HG03378 (cell line): ENCODE measurements at regions not wholly inside any gene's neighbourhood (a gene's known extent, or its start where the extent isn't known, plus 50 kb on each side); places are given as distances from the start of the nearest gene placed in this dataset.
"Not testable (repeated sequence)": the region's sequence is repeated elsewhere in the genome, so short reads cannot be mapped to it uniquely, and the experiment has no call there.

Experiments
- ATAC-seq: cut with Tn5 transposase; IDR thresholded peaks from one replicate; pipeline ENCODE4 v1.9.1; 2021; ENCODE audit warnings: mild to moderate bottlenecking, moderate library complexity; ENCODE audit not compliant: unreplicated experiment

GRCh38 chr3:15851735-15852134, 54.0 kb upstream of the ANKRD28 start:
- ATAC-seq = no peak

DNA sequence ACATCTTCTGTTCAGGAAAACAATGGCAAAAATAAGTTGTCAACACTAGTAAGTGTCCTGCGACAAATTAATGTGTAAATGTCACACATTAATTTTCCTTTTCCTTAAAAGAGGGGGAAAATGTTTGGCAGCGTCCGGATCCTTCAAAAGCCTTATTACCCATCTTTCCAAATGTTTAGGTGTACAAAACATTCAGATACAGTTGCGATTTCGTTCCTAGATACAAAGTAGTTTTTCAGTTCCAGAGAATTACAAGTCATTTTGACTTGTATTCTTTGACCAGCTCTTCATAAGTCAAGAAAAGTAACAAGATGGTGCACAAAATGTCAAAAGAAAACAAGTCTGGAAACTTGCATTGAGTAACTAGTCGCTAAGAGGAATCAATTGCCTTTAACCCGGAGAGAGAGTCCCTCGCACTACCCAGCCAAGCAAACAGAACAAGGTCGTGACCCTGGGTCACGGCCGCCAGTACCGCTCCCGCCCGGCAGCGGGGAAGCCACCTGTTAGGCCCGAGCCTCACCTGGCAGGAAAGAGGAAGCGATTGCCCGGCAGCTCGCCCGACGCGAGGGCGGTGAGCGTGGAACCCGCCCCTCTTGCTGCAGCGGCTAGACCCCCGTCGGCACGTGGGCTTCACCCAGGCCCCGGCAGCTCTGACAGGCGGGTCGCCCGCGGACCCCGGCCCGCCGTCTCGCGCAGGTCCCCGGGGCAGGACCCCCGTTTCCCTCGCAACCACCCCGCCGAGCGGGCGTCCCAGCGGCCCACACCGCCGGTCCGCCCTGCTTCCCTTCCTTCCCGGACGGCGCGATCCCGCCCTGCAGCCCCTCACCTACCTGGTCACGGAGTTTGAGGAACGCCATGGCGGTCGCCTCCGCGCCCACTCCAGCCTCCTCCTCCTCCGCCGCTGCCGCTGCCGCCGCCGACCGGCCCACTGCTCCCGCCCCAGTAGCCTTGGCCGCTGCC, 61.0 kb upstream of the ANKRD28 start:
- ATAC-seq = peak; percentile 68

DNA sequence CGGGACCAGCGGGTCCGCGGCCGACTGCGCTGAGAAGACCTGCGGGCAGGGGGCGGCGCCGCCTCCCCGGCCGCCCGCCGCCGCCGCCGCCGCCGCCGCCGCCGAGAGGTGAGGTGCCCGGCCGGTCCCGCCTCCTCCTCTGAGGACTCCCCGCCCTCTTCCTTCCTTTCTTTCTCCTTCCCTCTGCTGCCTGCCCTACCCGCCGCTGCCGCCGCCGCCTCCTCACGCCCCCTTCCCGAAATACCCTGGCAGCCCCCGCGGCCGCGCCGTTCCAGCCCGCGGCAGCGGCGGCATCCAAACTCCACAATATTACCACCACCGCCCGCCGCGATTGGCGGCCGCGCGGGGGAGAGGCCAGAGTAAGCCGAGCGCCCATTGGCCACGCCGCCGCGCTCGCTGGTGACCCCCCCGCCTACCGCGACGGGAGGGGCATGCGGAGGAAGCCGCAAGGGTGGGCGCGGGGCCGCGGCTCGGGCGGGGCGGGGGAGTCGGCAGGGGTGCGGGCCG, 61.8 kb upstream of the ANKRD28 start:
- peak; percentile 66 for ATAC-seq

DNA sequence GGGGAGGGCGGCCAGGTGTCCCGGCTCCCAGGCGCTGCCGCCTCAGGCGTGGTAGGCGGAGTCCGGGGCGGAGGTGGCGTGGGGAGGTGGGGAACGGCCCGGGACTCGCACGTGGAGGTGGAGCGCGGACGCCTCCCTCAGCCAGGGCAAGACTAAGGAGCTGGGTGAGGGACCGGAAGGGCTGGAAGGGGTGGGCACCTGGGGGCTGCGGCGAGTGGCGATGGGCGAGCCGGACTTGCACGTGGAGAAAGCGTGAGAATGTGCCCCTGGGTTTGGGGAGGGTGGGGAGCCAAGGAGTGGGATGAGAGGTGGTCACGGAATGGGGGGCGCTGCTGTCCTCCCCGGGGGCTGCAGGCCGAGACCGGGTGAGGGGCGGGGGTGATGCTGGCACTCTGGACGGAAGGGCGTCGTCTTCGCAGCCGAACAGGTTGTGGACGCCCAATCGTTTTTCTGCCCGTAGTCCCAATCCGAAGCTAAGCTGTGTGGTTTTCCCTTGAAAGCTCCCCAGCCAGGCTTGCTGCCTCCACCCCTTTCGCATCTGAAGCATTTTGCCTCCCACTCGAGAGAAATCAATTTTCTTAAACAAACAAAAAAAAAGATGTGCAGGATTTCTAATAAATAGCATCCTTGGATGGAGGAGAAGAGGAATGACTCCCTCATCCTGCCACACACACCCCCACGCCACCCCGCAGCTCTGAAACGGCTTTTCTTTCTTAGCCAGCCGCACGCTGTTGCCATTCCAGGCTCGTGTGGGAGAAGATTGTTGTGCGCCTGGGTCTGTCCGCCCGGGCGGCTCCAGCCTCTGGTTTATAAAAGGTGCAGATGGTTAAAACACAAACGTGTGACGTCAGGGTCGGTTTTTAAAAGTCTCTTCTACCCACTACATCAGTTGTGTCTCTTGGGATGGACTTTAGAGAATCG, 62.5 kb upstream of the ANKRD28 start:
- peak; percentile 24 for ATAC-seq

GRCh38 chr3:15861163-15861562, 63.4 kb upstream of the ANKRD28 start:
- ATAC-seq = no peak

- no peak for ATAC-seq
Observed at GRCh38 chr3:15872807-15873206, 75.0 kb upstream of the ANKRD28 start.

GRCh38 chr3:15873415-15873814, 75.6 kb upstream of the ANKRD28 start:
- no peak for ATAC-seq

DNA sequence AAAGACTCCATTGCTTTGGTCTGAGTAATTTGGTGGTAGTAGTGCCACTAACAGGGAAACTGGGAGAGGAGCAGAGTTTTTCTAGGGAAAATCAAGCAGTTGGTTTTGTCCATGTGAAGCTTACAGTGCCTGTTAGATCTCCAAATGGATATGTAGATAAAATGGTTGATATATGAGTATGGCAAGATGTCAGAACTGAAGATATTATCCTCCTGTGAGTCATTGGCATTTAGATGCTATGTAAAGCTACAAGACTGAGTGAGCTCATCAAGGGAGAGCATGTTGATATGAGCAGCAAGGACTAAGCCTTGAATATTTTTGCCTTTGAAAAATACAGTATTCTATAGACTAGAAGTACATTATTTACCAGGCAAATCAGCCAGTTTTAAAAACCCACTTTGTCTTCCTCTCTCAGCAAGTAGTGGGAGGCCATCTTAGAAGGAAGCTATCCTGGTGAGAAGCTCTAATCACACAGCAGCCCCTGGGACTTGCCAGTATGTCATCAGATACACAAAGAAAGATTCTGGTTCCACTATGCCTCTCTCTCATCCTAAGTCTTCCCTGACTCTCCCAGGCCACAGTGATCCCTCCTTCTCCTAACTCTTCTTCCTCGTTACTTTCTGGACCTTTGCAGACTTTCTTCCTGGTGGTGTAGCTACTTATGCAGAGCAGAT, 77.4 kb upstream of the ANKRD28 start:
- ATAC-seq = no peak

- no peak for ATAC-seq
Observed at GRCh38 chr3:15876669-15877068, 78.9 kb upstream of the ANKRD28 start.

- no peak for ATAC-seq
Observed at GRCh38 chr3:15877813-15878212, 80.0 kb upstream of the ANKRD28 start.

DNA sequence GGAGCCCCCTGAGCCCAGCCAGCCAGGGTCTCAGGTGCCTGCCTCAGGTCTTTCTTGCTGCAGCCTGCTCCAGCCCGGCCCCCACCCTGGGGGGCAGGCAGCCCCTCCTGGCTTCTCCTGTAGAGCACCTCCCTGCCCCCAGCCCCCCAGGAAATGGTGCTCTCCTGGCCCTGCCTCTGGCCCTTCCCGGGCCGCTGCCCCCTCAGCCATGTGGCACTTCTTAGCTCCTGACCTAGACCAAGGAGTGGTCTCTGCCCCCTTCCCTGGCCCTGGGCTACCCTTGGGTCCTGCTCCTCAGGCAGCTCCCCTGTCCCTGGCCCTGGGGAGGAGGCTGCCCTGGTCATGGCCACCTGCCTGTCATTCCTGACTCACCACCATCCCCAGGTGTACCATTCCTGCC, 82.0 kb upstream of the ANKRD28 start:
- not testable (repeated sequence) for ATAC-seq

GRCh38 chr3:15882577-15882976, 84.8 kb upstream of the ANKRD28 start:
- no peak for ATAC-seq

DNA sequence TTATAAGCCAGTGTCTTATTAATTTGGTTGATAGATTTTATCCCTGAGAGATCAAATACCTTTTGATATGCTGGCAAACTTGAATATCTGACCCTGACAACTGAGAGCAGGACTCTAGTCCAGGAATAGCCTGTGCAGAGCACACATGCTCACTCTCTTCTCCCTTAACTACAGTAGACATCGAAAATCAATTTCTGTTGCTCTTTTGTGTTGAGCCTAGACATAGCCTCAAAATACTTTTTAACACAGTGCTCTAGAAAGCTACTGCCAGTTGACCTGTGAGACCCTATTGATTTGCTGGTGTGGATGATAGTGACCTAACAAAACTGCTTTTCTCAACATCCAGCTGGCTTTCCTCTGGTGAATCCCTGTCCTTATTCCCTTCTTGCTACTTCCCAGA, 86.4 kb upstream of the ANKRD28 start:
- no peak for ATAC-seq

DNA sequence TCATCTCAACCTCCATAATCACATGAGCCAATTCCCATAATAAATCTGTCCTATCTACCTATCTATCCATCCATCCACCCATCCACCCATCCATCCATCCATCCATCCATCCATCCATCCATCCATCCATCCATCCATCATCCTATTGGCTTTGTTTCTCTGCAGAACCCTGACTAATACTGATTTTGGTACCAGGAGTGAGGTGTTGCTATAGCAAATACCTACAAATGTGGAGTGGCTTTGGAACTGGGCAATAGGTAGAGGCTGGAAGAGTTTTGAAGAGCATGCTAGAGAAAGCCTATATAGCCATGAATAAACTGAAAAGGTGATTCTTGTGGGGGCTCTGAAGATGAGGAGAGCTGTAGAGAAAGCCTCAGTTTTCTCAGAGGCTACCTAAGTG, 88.7 kb upstream of the ANKRD28 start:
- ATAC-seq = no peak

DNA sequence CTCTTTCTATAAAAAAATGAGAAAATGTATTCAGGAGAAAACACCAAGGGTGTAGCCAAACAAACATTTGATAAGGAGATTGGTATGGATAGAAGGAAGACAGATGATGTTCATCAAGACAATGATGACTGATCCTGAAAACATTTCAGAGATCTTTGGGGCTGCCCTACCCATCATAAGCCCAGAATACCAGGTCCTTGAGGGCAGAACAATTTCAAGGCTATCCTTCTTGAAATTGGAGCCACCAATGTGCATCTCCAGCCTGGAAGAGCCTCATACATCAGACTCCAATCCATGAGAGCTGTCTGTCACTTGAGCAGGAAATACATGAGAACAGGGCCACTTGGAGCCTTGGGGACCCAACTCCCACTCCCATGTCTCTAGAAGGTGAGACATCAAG, 89.5 kb upstream of the ANKRD28 start:
- no peak for ATAC-seq

DNA sequence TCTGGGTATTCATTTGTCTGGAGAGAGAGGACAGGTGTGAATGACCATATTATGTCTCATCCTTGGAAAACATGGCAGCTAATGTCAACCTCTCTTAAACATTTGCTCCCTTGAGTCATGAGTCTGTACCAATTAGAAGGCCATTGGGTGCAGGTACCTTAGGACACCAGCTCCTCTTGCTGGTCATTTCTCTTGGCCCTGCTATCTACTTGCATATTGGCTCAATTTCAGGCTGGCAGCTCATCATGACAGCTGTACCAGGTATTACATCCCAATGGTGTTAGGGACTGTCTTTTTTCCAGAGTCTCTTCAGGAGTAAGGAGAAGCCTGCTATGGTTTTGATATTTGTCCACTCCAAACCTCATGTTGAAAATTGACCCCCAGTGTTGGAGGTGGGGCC, 92.2 kb upstream of the ANKRD28 start:
- ATAC-seq = no peak

DNA sequence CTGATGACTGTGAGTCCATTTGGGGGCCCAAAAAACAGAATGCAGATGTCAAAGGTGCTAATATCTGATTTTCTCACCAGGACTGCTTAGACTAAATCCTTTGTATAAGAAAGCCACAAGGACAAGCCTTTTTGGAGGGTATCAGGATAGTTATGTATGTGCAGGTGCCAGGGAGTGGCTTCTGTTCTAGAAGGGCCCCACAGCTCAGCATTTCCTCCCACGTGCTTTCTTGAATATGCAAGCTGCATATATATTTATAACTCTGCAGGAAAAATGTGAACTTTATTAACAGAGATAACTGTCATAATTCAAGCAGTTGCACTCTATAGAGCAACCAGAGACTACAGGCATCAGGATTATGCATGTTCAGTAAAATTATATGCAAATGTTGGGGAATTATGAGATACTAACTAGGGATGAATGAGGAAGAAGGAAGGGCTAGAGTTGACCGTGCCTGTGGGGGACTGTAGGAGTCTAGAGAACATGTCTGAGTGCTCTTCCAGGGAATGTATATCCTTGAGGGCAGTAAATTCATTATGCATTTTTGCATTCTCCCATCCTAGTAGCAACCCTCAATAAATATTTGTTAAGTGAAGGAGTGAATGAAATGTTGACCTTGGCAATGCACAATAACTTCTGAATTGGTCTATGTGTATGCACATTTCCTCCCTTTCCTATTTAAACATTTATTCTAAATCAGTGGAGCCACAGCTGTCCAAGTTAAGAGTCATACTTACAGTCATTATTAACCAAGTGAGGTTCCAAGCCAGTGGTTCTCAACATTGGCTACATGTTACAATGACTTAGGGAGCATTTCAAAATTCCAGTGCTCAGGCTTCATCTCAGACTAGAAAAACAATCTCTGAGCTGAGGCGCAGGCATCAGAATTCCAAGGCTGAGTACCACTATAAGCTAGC, 94.8 kb upstream of the ANKRD28 start:
- no peak for ATAC-seq

DNA sequence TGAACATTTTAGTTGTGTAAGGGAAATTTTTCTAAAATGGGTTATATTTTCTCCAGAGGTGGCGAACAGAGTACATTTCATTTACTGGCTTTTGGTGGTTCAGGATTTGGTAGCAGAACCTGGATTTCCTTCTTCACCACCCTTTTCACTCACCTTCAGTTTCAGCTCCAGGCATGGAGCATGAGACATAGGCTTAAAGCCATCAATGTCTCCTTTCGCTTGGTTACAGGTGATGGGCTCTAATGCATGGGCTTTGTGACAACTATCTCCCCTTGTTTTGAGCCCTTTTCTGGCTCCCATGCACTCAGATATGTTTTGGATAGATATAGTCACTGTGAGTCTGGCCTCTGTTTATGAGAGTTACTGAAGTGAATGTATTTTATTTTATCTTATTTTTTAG, 96.6 kb upstream of the ANKRD28 start:
- ATAC-seq = no peak

GRCh38 chr3:15896500-15896899, 98.7 kb upstream of the ANKRD28 start:
- no peak for ATAC-seq

DNA sequence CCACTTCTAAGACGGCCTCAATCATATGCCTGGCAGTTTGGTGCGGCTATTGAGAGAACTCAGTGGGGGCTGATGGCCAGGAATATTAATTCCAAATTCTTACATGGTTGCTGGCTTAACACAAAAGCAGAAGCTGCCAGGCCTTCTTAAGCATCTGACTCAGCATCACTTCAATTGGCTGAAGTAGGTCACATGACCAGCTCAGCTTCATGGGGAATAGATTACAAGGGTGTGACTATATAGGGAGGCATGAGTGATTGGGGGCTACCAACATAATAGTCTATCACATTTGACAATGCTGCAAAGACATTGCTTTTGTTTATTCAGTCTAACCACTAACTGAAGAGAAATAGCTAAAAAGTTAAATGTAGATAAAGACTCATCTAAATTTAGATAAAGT, 101.6 kb upstream of the ANKRD28 start:
- no peak for ATAC-seq
